Suppressor macrophage treated with lipopolysaccharide for 4 hours (primary cell): ENCODE measurements at regions not wholly inside any gene's neighbourhood (a gene's known extent, or its start where the extent isn't known, plus 50 kb on each side); places are given as distances from the start of the nearest gene placed in this dataset.

Experiments
- DNase-seq: peaks from one replicate; pipeline ENCODE4 v3.0.0-alpha.2; 2020

DNA sequence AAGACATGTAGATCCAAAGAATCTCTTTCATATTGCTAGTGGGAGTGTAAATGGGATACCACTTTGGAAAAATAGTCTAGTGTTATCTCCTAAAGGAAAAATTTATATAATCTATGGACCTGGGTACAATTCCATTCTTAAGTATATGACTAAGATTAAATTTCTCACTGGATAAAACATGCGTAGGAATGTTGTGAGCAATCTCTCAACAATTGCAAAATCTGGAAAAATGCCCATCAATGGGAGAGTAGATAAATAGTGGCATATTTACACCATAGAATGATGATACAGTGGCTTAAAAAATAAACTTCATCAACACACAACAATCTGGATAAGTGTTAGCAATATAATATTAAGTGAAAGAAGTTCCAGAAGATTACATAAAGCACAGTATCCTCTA, 469.5 kb downstream of the MAN2A1 start:
- no peak for DNase-seq

GRCh38 chr5:110161162-110161561, 471.4 kb downstream of the MAN2A1 start:
- no peak for DNase-seq

GRCh38 chr5:110165366-110165765, 475.6 kb downstream of the MAN2A1 start:
- no peak for DNase-seq

- DNase-seq: no peak
These were observed 477.7 kb downstream of the MAN2A1 start for GRCh38 chr5:110167384-110167783.

GRCh38 chr5:110169461-110169860, 479.7 kb downstream of the MAN2A1 start:
- DNase-seq: no peak

DNA sequence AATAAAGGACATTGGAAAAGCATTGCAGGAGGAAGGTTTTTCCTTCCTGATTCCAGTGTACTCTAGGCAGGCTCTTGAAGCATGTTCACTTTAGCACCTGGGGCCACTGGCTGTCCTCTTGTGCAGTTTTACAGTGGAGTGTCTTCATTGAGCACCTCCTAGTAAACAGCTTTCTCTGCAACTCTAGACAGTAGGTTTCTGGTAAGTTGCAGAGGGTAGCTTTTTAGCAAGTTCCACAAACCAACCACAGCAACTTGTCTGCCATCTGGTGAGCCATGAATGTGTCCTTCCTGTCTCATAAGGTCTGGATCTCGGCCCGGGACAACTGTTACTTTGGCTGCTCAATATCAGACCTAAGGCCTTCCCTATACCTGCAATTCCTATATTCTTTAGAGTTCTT, 488.0 kb downstream of the MAN2A1 start:
- no peak for DNase-seq

- no peak for DNase-seq
These were observed 489.6 kb downstream of the MAN2A1 start for GRCh38 chr5:110179321-110179720.

- DNase-seq: no peak
These were observed 504.5 kb downstream of the MAN2A1 start for GRCh38 chr5:110194191-110194590.

DNA sequence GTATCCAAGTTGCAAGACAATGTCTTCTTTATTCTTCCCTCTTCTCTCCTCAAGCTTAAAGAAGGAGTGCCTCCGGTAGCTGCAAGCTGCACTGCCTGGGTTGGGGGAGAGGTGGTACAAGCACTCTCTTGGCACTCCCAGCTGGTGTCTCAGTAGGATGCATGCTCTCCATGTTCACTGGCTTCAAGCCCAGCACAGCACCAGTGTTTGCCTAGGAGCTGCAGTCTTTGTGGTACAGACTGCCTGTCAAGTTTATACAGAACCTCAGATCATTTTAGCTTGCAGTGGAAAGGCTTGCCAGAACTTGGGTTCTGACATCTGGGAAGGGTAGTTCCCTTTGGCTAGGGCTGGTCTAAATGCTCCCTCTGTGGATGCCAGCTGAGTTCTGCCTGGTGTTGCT, 505.6 kb downstream of the MAN2A1 start:
- no peak for DNase-seq

DNA sequence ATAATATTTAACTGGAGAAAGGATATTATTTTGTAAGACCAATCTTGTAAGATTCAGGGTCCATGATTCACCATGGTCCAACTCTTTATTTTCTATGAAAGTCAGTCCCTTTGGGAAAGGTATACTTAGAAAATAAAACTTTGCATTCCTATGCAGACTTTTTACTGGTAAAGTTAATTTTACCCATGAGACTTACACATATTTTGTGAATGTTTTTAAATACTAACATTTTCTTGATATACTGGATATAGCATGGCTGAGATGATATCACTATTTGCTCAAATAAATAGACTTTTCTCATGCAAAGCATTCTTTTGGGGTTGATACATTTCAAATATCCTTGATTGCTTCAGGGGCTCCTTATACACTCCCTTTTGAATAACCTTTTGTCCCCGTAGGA, 512.1 kb downstream of the MAN2A1 start:
- no peak for DNase-seq

- DNase-seq: no peak
These were observed 513.9 kb downstream of the MAN2A1 start for GRCh38 chr5:110203661-110204060.

- DNase-seq: no peak
These were observed 517.1 kb downstream of the TMEM232 start for GRCh38 chr5:110209401-110209800.

DNA sequence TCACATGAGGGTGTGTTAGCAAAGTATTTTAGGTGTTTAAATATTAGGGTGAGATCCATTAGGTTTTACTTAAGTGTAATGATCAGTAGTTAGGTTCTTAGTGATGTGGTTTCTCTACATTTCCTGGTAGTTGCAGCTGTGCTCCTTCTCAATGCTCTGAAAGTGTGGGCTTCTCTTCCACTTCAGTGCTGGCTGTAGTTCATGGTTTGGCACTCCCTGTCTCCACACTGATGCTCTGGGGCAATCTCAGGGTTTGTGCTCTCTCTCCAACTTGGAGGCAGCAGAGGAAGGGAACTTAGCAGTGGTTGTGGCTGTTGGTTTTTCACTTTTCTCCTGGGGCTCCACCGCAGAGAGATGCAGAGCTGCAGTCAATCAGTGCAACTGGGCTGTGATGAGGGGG, 507.5 kb downstream of the TMEM232 start:
- DNase-seq: no peak

DNA sequence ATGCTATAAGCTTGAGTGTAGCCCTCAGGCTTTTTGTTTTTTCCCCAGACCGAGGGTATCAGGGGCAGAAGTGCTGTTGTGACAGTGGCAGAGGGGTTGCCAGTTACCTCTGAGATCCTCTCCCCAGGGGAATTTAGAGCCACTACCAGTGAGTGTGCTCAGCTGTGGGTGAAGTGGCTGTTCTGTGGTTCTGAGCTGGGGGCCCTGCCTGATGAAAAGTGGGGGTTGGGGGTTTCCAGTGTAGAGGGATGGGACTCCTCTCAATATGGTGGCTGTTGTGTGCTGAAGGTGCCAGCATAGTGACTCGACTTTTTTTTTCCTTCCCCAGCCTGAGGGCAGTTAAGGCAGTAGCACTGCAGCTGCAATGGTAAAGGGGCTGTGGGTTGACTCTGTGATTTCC, 506.7 kb downstream of the TMEM232 start:
- DNase-seq: no peak

DNA sequence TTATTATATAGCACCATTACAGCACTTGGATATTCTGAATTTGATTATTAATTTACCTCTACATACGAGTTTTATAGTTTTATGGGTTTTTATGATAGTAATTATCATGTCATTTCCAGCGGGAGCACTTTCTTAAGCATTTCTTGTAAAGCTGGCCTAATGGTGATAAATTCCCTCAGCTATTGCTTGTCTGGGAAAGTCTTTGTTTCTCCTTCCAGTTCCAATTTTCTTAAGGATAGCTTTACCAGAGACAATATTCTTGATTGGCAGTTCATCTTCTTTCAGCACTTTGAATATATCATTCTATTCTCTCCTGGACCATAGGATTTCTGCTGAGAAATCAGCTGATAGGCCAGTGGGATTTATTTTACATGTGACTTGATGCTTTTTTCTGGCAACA, 505.4 kb downstream of the TMEM232 start:
- no peak for DNase-seq

DNA sequence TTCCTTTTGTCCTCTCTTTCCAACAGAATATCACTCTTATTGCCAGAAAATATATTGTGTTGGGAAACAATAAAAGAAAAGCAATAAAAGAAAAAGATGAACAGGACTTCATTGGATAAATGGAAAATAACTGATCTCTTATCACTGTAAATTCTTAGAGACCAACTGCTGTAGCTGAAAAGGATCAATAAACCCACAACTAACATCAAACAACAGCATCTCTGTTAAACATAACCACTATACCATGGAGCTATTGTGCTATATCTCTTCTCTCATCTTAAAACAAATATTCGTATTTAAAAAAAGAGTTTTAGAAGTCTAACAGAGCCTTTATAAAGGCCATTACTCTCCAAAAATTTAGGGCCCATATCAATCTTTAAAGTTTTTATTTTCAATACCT, 502.4 kb downstream of the TMEM232 start:
- no peak for DNase-seq

- no peak for DNase-seq
These were observed 500.5 kb downstream of the TMEM232 start for GRCh38 chr5:110225949-110226348.

GRCh38 chr5:110239786-110240185, 486.7 kb downstream of the TMEM232 start:
- no peak for DNase-seq

DNA sequence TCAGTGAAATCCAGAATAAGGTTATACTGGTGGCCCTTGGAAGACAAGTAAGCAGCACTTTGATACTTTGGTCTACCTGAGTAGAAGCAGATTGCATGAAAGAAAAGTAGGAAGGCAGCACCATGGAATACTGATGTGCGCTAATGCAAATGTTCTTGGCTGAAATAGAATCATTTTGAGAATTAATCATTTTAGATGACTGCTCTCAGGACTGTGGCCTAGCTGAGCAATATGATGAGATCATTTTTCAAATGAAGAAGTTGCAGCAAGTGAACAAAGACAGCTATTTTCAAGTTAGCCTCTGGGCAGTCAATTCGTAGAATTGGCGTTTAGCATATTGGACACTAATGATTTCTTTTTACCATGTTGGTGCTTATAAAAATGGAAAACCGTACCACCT, 483.5 kb downstream of the TMEM232 start:
- no peak for DNase-seq

DNA sequence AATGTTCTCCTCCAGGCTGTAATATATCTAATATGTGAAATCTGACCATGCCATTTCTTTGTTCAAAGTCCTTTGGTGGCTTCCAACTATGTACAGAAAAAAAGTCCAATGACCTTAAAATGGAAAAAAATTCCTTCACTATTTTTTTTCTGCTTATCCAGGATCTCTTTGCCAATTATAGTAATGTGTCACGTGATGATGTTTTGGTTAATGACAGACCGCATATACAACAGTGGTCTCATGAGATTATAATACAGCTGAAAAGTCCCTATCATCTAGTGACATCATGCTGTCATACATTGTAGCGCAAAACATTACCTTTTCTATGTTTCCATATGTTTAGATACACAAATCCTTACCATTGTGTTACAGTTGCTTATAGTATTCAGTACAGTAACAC, 477.6 kb downstream of the TMEM232 start:
- no peak for DNase-seq

GRCh38 chr5:110250355-110250754, 476.1 kb downstream of the TMEM232 start:
- DNase-seq: no peak

- DNase-seq: no peak
These were observed 475.7 kb downstream of the TMEM232 start for GRCh38 chr5:110250755-110251154.

DNA sequence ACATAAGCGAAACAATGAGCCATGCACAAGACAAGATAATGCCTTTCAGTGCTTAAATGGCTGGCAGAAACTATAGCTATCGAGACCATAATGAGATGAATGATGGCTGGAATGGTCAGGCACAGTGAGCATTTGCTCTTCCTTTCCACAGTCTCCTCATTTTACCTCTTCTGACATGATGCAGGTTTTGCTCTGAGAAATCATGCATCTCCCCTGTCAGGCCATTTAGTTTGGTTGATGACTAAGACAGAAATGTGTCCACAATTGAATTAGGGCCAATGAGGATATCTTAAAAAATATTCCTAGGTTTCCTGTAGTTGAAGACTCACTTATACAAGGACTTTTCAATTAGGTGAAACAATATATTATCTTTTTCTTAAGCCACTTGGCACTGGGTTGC, 475.1 kb downstream of the TMEM232 start:
- no peak for DNase-seq

GRCh38 chr5:110255194-110255593, 471.3 kb downstream of the TMEM232 start:
- no peak for DNase-seq

GRCh38 chr5:110256298-110256697, 470.2 kb downstream of the TMEM232 start:
- no peak for DNase-seq

DNA sequence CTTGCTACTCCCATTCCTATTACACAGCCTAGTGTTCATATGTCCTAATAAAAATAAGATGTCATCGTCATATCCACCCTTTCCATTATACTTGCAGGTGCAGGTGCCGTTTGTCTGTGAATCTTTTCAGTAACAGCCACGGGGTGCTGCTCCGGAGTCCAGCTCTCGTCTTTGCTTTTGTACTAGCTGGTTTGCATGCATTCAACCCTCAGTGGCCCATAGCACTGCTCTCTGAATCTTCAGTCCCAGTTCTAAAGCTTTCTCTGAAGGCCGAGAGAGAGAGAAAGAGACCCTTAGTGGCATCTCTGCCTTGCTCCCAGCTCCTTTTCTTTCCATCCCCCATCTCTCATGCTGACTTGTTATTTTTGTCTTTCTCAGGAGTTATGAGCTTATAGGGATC, 468.5 kb downstream of the TMEM232 start:
- no peak for DNase-seq
